H7 (cell line): ENCODE measurements at regions not wholly inside any gene's neighbourhood (a gene's known extent, or its start where the extent isn't known, plus 50 kb on each side); places are given as distances from the start of the nearest gene placed in this dataset.

ENCODE experiments used
- DNase-seq: peaks from one replicate; pipeline ENCODE4 v3.0.0; 2012
- H3K27me3 ChIP-seq: 2 replicates; pipeline ENCODE4 v1.6.0; 2011; ENCODE audit warnings: mild to moderate bottlenecking, low read length; ENCODE audit not compliant: control insufficient read depth, insufficient read depth
- H3K36me3 ChIP-seq: replicated peaks from 2 replicates; pipeline ENCODE4 v1.5.1; 2011; ENCODE audit warnings: low read length; ENCODE audit not compliant: control insufficient read depth, insufficient read depth
- H3K4me3 ChIP-seq: 2 replicates; pipeline ENCODE4 v1.5.1; 2011; ENCODE audit warnings: low read depth, mild to moderate bottlenecking, control low read depth, low read length, moderate library complexity; ENCODE audit not compliant: insufficient read depth

DNA sequence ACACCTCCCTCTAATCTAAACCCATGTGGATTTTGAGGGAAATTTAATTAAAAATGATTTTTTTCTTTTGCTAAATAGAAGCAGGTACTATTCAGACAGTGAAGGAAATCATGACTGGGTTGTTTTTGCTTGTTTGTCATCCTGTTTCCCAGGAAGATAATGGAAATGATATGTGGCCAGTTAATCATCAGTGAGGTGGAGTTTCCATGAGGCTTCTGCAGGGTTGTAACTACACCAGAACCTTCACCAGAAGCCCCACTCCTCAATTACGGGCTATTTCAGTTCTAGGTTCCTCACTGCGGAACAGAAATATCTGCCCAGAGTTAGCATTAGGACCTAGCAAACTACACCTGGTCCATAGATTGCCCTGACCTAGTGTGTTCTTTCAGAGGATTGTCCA is 394.0 kb downstream of the DLEU7 start:
- Histone ChIP-seq H3K27me3 (no peaks in the 10 kb centered on the region), H3K36me3 (no peaks in the 10 kb centered on the region), H3K4me3 (no peak overlapping the region)
- no peak for DNase-seq

DNA sequence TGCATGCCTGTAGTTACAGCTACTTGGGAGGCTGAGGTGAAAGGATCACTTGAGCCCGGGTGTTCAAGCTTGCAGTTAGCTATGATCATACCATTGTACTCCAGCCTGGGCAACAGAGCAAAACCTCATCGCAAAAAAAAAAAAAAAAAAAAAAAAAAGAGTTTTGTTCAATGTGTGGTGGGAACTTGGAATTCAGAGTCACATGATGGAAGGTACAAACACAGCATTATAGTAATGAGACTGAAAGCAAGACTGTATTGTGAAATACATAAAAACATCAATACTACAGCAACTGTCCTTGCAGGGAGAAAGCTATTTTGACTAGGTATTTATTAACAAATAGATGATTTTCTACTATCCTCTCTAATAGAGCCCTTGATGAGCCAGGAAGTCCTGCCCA is 393.2 kb downstream of the DLEU7 start:
- H3K4me3 ChIP-seq, result no peak overlapping the region
- H3K36me3 ChIP-seq, result no peaks in the 10 kb centered on the region
- DNase-seq, result no peak
- H3K27me3 ChIP-seq, result no peaks in the 10 kb centered on the region

DNA sequence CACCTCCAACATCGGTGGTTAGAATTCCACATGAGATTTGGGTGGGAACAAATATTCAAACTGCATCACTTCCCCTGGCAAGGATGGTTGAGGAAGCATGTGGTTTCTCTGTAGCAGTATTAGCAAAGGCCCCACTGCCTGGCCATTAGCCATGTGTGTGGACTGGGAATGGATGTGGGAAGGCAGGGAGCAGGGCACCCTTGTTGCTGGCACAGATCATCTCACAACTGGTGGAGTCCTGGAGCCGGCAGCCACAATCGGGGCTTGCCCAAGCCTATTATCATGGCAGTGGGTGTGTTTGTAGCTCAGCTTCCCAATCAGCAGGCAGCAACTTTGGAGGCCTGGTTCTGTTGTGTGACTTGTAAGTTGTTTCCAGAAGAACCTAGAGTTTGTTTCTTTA is 391.9 kb downstream of the DLEU7 start:
- no peaks in the 10 kb centered on the region for H3K27me3 ChIP-seq
- no peak overlapping the region for H3K4me3 ChIP-seq
- no peak for DNase-seq
- no peaks in the 10 kb centered on the region for H3K36me3 ChIP-seq

DNA sequence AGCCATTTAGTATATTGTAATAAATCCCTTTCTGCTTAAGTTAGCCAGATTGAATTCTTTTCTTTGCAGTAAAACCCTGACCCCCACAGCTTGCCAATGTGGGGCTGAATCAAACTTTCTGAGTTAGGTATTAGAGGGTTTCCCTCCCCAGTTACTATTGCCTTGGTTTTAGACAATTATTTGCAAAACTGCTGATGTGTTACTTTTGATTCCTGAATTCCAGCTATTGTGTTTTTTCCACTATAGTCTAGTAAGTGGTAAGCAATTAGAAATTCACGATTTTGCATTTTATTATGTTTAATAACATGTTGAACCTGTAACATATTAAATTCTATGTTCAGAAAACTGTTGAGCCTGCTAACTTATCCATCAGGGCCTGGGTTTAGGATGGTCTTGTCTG is 391.5 kb downstream of the DLEU7 start:
- Histone ChIP-seq H3K27me3 (no peaks in the 10 kb centered on the region), H3K36me3 (no peaks in the 10 kb centered on the region), H3K4me3 (no peak overlapping the region)
- no peak for DNase-seq

DNA sequence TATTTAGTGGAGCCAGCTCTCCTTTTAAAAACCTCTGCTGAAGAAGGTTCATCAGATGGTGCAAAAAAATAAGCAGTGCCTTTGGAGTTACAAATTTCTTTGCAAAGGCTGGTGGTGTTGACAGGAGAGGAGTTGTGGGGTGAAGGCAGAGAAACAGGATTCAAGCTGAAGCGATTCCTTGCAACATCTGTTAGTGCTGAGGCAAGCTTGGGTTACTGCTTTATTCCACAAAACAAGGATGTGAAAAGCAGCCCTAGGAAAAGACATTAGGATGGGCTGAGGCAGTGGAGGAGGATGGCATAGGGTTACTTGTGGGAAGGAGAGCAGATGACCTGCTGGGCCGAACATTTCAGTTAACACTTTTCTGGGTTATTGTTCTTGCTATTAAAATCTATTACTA is 390.7 kb downstream of the DLEU7 start:
- H3K4me3 ChIP-seq, result no peak overlapping the region
- no peaks in the 10 kb centered on the region for H3K36me3 ChIP-seq
- no peak for DNase-seq
- H3K27me3 ChIP-seq, result no peaks in the 10 kb centered on the region

DNA sequence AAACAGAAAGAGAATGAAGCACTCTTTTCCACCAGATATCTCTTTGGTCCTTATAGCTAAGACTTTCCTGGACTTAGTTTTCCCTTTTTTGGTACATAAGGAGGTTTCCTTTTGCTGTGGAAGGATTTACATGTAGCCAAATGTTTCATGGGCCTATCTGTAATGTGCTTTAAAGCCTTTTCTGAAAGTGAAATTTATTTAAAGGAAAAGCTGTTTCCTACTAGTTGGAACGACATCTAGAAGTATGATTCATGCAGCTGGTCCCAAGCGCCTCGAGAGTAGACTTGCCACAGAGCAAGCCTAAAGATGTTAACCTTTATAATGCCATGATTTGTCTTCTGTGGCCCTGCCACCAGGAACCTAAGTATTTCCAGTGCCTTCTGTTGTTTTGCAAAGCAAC is 390.3 kb downstream of the DLEU7 start:
- DNase-seq, result no peak
- no peaks in the 10 kb centered on the region for H3K27me3 ChIP-seq
- H3K36me3 ChIP-seq, result no peaks in the 10 kb centered on the region
- H3K4me3 ChIP-seq, result no peak overlapping the region

DNA sequence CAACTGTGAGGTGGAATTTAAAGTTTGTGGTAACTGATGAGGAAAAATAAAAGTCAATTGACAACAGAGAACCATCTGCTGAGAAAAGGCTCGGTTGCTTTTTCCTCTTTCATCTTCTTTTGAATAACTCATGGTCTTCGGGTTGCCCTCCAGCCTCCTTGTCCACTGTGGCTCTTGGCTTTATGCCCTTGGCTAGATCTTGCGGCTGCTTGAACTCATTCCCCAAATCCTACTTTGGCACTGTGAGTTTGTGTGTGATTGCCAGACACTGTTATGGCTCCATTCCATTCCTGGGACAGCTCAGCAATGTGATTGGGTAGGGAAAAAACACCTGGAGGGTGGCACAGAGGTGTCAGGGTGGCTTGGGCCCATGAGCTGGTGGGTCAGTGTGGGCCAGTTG is 387.4 kb downstream of the DLEU7 start:
- DNase-seq, result no peak
- Histone ChIP-seq H3K36me3 (no peaks in the 10 kb centered on the region), H3K27me3 (no peaks in the 10 kb centered on the region), H3K4me3 (no peak overlapping the region)

DNA sequence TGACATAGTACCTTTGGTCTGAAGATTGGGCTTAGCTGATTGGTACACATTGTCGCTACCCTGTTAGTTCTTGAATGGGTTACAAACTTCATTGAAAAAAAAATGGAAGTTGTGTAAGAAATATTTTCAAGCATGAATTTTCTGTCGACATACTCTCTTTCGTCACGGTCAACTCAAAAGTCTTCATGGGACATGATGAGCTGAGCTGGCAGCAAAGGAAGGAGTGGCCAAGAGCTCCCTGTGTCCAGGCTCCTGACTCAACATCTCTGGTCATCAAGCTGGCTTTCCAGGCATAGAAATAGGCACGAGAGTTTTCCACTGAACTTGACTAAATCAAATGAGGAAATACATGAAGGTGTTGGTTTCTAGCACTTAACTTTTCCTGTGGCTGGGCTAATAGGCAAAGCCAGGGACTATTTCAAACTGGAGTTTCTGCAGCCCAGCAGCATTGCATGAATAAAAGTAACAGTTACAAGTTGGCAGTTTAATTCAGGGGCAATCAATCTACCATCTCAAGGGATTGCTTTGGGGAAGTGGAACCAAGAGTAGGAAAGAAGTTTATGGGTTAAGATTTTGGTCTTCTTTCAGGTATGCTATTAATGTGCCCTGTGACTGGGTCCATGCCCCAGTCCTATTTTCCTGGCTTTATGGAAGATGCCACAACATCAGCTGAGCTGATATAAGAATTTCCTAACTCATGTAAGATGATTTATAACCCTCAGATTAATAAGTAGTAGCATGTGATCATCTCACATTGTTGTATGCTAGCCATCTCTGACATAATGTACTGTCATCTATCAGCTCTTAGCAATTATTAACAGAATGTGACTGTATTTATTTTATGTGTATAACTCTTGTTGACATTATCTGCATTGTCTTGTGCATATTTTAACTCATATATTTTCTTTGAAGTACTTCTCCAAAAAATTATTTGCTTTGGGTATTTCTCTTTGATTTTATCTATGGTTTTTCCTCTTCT is 385.8 kb downstream of the DLEU7 start:
- no peak for DNase-seq
- Histone ChIP-seq H3K4me3 (no peak overlapping the region), H3K36me3 (no peaks in the 10 kb centered on the region), H3K27me3 (no peaks in the 10 kb centered on the region)

DNA sequence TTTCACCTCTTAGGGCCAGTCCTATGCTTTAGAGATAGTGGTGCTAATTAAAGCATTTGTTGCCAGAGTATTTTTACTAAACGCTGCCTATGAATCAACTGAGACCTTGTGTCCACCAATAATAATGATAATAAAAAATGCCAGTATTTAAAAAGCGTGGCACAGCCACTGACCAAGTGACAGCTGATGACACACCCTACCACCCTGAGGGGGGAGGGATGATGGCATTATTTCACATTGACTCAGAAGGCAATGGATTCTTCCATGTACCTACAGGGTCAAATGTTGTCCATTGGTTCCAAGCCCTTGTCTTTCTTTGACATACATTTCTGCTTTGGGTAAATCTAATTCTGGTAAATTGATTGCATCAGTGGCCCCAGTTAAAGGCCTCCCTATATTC is 384.4 kb downstream of the DLEU7 start:
- DNase-seq, result no peak
- Histone ChIP-seq H3K36me3 (no peaks in the 10 kb centered on the region), H3K4me3 (no peak overlapping the region), H3K27me3 (no peaks in the 10 kb centered on the region)

DNA sequence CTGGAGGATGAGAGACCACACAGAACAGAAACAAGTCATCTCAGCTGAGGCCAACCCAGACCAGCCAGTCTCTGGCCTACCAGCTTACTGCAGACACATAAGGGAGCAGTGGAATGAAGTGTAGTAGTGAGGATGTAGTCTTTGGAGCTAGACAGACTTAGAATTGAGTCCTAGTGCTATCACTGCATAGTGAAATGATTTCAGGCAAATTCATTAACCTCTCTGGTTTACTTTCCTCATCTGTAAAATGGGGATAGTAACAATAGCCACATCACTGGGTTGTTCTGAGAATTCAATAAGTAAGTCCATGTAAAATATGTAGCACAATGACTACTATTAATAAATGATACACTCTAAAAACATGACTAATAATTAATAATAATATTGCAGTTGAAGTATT is 383.8 kb downstream of the DLEU7 start:
- H3K27me3 ChIP-seq, result no peaks in the 10 kb centered on the region
- H3K36me3 ChIP-seq, result no peaks in the 10 kb centered on the region
- DNase-seq, result no peak

DNA sequence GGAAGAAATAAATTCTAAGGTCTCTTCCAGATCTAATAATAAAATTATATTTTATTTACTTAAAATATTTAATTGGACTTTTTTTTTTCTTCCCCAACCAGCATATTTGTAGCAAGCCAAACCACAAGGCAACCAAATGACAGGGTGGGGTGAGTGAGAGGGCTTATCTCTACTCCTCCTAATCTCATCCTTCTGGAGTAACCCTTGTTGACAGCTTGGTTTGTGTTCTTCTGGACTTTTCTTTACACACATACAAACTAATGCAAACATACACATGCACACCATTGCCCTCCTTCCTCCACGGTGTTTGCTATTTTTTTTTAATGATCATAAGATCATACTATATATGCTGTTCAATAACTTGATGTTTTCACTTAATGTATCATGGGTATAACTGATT is 383.1 kb downstream of the DLEU7 start:
- H3K4me3 ChIP-seq, result no peak overlapping the region
- H3K36me3 ChIP-seq, result no peaks in the 10 kb centered on the region
- no peaks in the 10 kb centered on the region for H3K27me3 ChIP-seq
- no peak for DNase-seq

More for the DNA sequence above, 383.8 kb downstream of the DLEU7 start:
- H3K4me3 ChIP-seq, result no peak overlapping the region

DNA sequence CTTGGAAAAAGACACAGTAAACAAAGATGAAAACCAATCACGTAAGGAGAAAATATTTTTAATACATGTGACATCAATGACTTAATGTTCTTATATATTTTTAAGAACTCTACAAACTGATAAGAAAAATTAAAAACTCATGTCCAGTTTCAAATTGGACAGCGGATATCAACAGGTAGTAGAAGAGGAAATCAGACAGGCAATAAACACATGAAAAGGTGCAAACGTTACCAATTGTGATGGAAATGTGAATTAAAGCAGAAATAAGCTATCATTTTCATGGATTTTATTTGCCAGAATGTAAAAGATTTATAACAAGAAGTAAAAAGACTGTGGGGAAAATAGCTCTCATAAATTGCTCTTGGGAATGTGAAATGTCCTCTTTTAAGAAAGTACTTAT is 382.3 kb downstream of the DLEU7 start:
- H3K27me3 ChIP-seq, result no peaks in the 10 kb centered on the region
- no peak for DNase-seq
- no peaks in the 10 kb centered on the region for H3K36me3 ChIP-seq
- H3K4me3 ChIP-seq, result no peak overlapping the region

DNA sequence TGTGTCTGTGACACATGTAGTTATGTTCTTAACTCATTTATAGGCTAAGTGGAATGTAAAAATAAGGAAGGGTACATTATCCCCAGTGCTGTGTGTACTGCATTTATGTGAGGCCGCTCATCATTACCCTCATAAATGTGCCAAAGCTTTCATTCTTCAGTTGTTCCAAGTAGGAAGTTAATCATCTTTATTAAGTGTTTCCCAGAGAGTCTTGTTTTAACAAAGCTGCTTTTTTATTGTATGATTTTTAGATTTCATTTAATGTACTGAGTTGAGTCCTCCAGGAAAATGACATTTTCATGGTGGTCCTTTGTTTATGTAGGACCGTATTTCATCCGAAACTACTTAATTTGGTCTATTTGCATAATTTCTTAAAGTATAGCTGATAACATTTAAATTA is 379.8 kb downstream of the DLEU7 start:
- Histone ChIP-seq H3K27me3 (no peaks in the 10 kb centered on the region), H3K4me3 (no peak overlapping the region), H3K36me3 (no peaks in the 10 kb centered on the region)
- no peak for DNase-seq

DNA sequence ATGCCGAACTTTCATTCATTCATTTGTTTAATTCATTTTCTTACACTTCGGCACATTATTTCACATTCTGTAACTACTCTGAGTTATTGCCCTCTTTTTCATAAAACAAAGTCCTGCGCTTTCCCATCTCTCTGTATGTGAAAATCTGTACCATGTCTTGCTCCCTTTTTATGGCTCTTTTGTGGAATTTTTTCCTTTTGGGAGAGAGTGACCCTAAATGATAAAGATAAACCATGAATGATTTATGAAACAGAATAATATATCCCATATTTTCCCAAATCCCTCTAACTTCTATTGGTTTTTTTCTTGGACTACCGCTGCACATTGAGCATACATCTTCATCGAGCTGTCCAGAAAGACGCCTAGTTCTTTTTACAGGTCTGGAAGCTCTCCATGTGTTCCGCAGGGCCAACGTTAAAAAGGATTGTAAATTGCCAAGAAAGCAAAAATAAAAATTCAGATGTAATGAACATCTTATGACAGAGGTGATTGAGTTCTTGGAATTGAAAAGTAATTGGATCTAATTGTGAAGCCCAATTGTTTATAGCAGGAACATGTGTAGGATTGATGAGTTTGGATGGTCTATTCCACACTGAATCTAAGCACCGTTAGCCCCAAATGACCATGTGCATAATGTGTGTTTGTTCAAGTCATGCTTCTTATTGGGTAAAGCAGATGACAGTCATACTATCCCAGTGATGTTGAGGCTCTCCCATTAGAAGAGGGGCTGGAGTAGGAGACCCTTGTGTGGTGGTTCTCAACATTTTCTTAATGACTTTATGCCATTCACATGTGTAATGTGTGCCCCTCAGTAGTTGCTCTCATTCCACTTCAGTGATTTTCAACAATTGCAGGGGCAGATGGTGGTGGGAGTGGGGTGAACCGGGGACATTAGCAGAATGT is 378.9 kb downstream of the DLEU7 start:
- Histone ChIP-seq H3K4me3 (no peak overlapping the region), H3K27me3 (no peaks in the 10 kb centered on the region), H3K36me3 (no peaks in the 10 kb centered on the region)
- DNase-seq, result no peak

DNA sequence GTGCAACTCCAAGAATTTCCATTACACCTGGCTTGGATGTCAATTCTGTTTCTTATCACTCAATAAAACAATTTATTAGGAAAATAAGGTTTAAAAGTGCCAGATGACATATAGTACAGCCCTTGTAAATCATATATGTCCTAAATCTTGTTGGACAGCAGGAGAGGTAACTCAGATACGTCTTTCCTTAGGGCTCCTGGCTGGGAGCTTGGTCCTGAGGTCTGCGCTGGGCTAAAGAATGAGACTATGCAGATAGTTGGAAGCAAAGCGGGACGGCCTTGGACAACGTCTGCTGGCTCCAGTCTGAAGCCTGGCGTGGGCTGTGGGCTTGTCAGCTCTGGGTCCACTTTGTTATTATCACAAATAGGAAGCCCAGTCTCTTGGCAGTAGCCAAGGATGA is 377.0 kb downstream of the DLEU7 start:
- Histone ChIP-seq H3K36me3 (no peaks in the 10 kb centered on the region), H3K4me3 (no peak overlapping the region), H3K27me3 (no peaks in the 10 kb centered on the region)
- no peak for DNase-seq
